Endothelial cell of umbilical vein (primary cell): ENCODE measurements at regions not wholly inside any gene's neighbourhood (a gene's known extent, or its start where the extent isn't known, plus 50 kb on each side); places are given as distances from the start of the nearest gene placed in this dataset.

Experiments used
- BruUV-seq: library from RNA; stranded (reverse); fragments of 400-500 nt; replicated peaks from 2 replicates; lab custom pipeline; 2021; lab: Mats Ljungman, UMichigan
- CTCF ChIA-PET: fragments of 300-600, 350-600 bp; sonication (Branson Sonifier 250); formaldehyde crosslinking; loops from one replicate; lab custom pipeline; 2021; ENCODE audit warnings: antibody characterized with exemption, inconsistent platforms; lab: Charles Lee
- POLR2A ChIA-PET: fragments of 300-600, 350-600 bp; sonication (Branson Sonifier 250); formaldehyde crosslinking; loops from one replicate; lab custom pipeline; 2021; ENCODE audit warnings: antibody characterized with exemption, inconsistent platforms; lab: Charles Lee
- DNase-seq: peaks from one replicate; pipeline ENCODE4 v3.0.0-alpha.2; 2011; ENCODE audit warnings: low read depth, low spot score
- FAIRE-seq: peaks from 2 replicates; lab custom pipeline; 2011; peaks lifted over from hg19 to GRCh38; lab: Jason Lieb, UNC
- H2AFZ ChIP-seq: 2 replicates; pipeline ENCODE4 v1.6.0; 2012; ENCODE audit warnings: low read depth, low read length, control low read depth, inconsistent platforms
- H3K27ac ChIP-seq: 2 replicates; pipeline ENCODE4 v1.5.1; 2011; ENCODE audit warnings: low read depth, mild to moderate bottlenecking, control low read depth, low read length, moderate library complexity; ENCODE audit not compliant: insufficient read depth
- H3K27me3 ChIP-seq, 2 experiments: 2 replicates each; pipeline versions ENCODE4 v1.6.0 to v1.6.1; 2011; ENCODE audit warnings: low read length in 2 of 2, mixed read lengths in 1 of 2; ENCODE audit not compliant: control insufficient read depth in 2 of 2, insufficient read depth in 2 of 2
- H3K36me3 ChIP-seq, 2 experiments: 2 replicates in 1 of 2; 3 replicates in 1 of 2; pipeline ENCODE4 v1.5.1; 2011; ENCODE audit warnings: low read length in 2 of 2, mild to moderate bottlenecking in 1 of 2, moderate library complexity in 1 of 2; ENCODE audit not compliant: control insufficient read depth in 2 of 2, insufficient read depth in 2 of 2; ENCODE audit errors: extremely low read depth in 1 of 2
- H3K4me1 ChIP-seq: 3 replicates; pipeline ENCODE4 v1.5.1; 2011; ENCODE audit warnings: mild to moderate bottlenecking, low read length; ENCODE audit not compliant: control insufficient read depth, insufficient read depth; ENCODE audit errors: extremely low read depth
- H3K4me2 ChIP-seq: 2 replicates; pipeline ENCODE4 v1.6.1; 2011; ENCODE audit warnings: low read length, control low read depth, mixed read lengths; ENCODE audit not compliant: insufficient read depth
- H3K4me3 ChIP-seq, 3 experiments: fragments of 200-600 bp in 1 of 3; sonication (generic), shearing (Covaris generic) in 1 of 3; replicated peaks in 1 of 3; 2 replicates each; pipeline ENCODE4 v1.5.1; 2011 to 2016; ENCODE audit warnings: control low read depth in 3 of 3, low read length in 3 of 3, mild to moderate bottlenecking in 2 of 3, inconsistent platforms in 1 of 3, low read depth in 1 of 3, moderate library complexity in 1 of 3; ENCODE audit not compliant: insufficient read depth in 1 of 3
- H3K79me2 ChIP-seq: 2 replicates; pipeline ENCODE4 v1.6.0; 2012; ENCODE audit warnings: low read length, inconsistent platforms; ENCODE audit not compliant: control insufficient read depth, insufficient read depth
- H3K9ac ChIP-seq: replicated peaks from 2 replicates; pipeline ENCODE3; 2011; ENCODE audit warnings: low read length, control low read depth; ENCODE audit not compliant: insufficient read depth; ENCODE audit errors: extremely low read depth
- H3K9me1 ChIP-seq: replicated peaks from 3 replicates; pipeline ENCODE4 v1.6.0; 2011; ENCODE audit warnings: mild to moderate bottlenecking, low read length; ENCODE audit not compliant: control insufficient read depth, insufficient read depth; ENCODE audit errors: extremely low read depth
- H3K9me3 ChIP-seq: replicated peaks from 2 replicates; pipeline ENCODE4 v1.5.1; 2012; ENCODE audit warnings: low read length, inconsistent platforms; ENCODE audit not compliant: control insufficient read depth, insufficient read depth
- H4K20me1 ChIP-seq: replicated peaks from 2 replicates; pipeline ENCODE3; 2011; ENCODE audit warnings: mild to moderate bottlenecking, low read length; ENCODE audit not compliant: control insufficient read depth, insufficient read depth; ENCODE audit errors: extremely low read depth
- EZH2 ChIP-seq: IDR thresholded peaks from 2 replicates; pipeline ENCODE4 v1.6.1; 2012; ENCODE audit warnings: borderline replicate concordance, low read depth, mild to moderate bottlenecking, moderate library complexity, low read length, inconsistent platforms; ENCODE audit not compliant: severe bottlenecking
- FOS ChIP-seq: IDR thresholded peaks from 2 replicates; pipeline ENCODE4 v1.6.1; 2011; ENCODE audit warnings: mild to moderate bottlenecking, low read length, moderate library complexity, borderline replicate concordance; ENCODE audit not compliant: insufficient read depth
- GATA2 ChIP-seq: IDR thresholded peaks from 2 replicates; pipeline ENCODE4 v1.7.0; 2011; ENCODE audit warnings: low read depth, mild to moderate bottlenecking, moderate library complexity, mixed read lengths, low read length; ENCODE audit not compliant: insufficient read length, insufficient read depth
- JUN ChIP-seq: IDR thresholded peaks from 2 replicates; pipeline ENCODE4 v1.6.1; 2011; ENCODE audit warnings: borderline replicate concordance, low read depth; ENCODE audit not compliant: insufficient read length, insufficient read depth
- MYC ChIP-seq: IDR thresholded peaks from one replicate; pipeline ENCODE4 v1.6.1; 2011; ENCODE audit warnings: mild to moderate bottlenecking, low read depth, low read length
- dilution Hi-C: fragments of 300-500 bp; cut with MboI; formaldehyde crosslinking; loops from one replicate; pipeline ENCODE4 v1.15.0; 2019; ENCODE audit warnings: low sequenced_read_pairs; ENCODE audit not compliant: extremely low pct_ligation_motif_present
- intact Hi-C: fragments of 100-400 bp; cut with micrococcal nuclease; formaldehyde crosslinking; loops from one replicate; pipeline ENCODE4 v1.10.0; 2022
- TF ChIP-seq, protein P1 (sequence below), 2 donors: IDR thresholded peaks; 1 replicate in 1 of 2; 2 replicates in 1 of 2; pipeline ENCODE4 v1.5.1; 2011; ENCODE audit warnings: low read length in 2 of 2, mild to moderate bottlenecking in 2 of 2, moderate library complexity in 2 of 2, control low read depth in 1 of 2, inconsistent platforms in 1 of 2, low read depth in 1 of 2; ENCODE audit not compliant: insufficient read depth in 1 of 2; ENCODE audit errors: extremely low read depth in 1 of 2
- TF ChIP-seq, protein P2 (sequence below): IDR thresholded peaks from 2 replicates; pipeline ENCODE4 v1.6.1; 2011; ENCODE audit not compliant: insufficient read depth, insufficient read length

DNA sequence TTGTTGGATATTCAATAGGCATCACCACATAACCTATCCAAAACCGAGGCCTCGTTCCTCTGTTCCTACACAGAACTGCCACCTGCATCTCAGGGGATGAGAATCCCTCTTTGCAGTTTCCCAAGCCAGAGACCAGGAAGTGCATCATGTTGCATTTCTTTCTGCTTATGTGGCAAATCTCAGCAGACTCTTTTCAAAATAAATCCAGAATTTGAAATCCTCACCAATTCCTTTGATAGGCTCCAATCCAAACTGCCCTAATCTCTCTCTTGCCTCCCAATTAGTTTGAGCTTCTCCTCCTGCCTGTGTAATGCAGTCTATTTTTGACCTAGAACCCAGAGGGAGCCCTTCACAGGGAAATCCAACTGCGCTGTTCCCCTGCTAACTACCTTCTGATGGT is 215.5 kb downstream of the RNF144A start:
- no peak for DNase-seq
- no peaks in the 10 kb centered on the region for H4K20me1 ChIP-seq
- H3K9me3 ChIP-seq = no peaks in the 10 kb centered on the region
- no peak overlapping the region for H2AFZ ChIP-seq
- no peaks in the 10 kb centered on the region for H3K36me3 ChIP-seq
- POLR2A ChIA-PET = no interaction called here
- no peak overlapping the region for H3K4me2 ChIP-seq
- no peak overlapping the region for H3K9ac ChIP-seq
- intact Hi-C loops = no loop called here
- TF ChIP-seq, protein P1, sequence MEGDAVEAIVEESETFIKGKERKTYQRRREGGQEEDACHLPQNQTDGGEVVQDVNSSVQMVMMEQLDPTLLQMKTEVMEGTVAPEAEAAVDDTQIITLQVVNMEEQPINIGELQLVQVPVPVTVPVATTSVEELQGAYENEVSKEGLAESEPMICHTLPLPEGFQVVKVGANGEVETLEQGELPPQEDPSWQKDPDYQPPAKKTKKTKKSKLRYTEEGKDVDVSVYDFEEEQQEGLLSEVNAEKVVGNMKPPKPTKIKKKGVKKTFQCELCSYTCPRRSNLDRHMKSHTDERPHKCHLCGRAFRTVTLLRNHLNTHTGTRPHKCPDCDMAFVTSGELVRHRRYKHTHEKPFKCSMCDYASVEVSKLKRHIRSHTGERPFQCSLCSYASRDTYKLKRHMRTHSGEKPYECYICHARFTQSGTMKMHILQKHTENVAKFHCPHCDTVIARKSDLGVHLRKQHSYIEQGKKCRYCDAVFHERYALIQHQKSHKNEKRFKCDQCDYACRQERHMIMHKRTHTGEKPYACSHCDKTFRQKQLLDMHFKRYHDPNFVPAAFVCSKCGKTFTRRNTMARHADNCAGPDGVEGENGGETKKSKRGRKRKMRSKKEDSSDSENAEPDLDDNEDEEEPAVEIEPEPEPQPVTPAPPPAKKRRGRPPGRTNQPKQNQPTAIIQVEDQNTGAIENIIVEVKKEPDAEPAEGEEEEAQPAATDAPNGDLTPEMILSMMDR (IDR thresholded peaks at IDR 0.05; ENCODE audit: extremely low read depth in 1 of 2, insufficient read depth in 1 of 2, low read depth in 1 of 2, low read length in 2 of 2) = no peak
- no peak for TF ChIP-seq MYC
- TF ChIP-seq, protein P2, sequence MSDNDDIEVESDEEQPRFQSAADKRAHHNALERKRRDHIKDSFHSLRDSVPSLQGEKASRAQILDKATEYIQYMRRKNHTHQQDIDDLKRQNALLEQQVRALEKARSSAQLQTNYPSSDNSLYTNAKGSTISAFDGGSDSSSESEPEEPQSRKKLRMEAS = no peak
- no peak for TF ChIP-seq GATA2
- no peak for TF ChIP-seq FOS
- TF ChIP-seq JUN = no peak
- no peak for FAIRE-seq
- no peaks in the 10 kb centered on the region for H3K9me1 ChIP-seq
- H3K4me3 ChIP-seq = no peak overlapping the region
- dilution Hi-C loops = no loop called here
- CTCF ChIA-PET = no interaction called here
- BruUV-seq = no TSS peak
- H3K27ac ChIP-seq = no peak overlapping the region
- no peaks in the 10 kb centered on the region for H3K27me3 ChIP-seq
- no peaks in the 10 kb centered on the region for H3K4me1 ChIP-seq
- H3K79me2 ChIP-seq = no peaks in the 10 kb centered on the region

DNA sequence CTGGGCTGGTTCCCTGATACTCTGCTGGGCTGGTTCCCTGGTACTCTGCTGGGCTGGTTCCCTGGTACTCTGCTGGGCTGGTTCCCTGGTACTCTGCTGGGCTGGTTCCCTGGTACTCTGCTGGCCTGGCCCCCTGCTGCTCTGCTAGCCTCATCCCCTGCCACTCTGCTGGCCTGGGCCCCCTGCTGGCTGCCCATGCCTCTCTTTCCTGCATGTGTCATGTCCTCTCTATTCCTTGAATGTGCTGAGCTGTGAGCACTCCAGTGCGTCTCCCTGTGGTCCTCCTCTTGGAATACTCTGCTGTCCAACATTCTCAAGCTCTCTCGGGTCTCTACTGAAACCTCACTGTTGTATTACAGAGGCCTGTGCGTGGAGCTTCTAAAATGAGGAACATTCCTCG is 216.3 kb downstream of the RNF144A start:
- Histone ChIP-seq H3K9me3 (no peaks in the 10 kb centered on the region), H3K4me3 (no peak overlapping the region), H3K27ac (no peak overlapping the region), H3K4me1 (no peaks in the 10 kb centered on the region), H3K27me3 (no peaks in the 10 kb centered on the region), H2AFZ (no peak overlapping the region), H3K4me2 (no peak overlapping the region), H4K20me1 (no peaks in the 10 kb centered on the region), H3K9ac (no peak overlapping the region), H3K36me3 (no peaks in the 10 kb centered on the region), H3K79me2 (no peaks in the 10 kb centered on the region), H3K9me1 (no peaks in the 10 kb centered on the region)
- no peak for DNase-seq
- POLR2A ChIA-PET = no interaction called here
- BruUV-seq = no TSS peak
- TF ChIP-seq EZH2 = no peak
- TF ChIP-seq, protein P1 (IDR thresholded peaks at IDR 0.05; ENCODE audit: extremely low read depth in 1 of 2, insufficient read depth in 1 of 2, low read depth in 1 of 2, low read length in 2 of 2) = no peak
- intact Hi-C loops = no loop called here
- CTCF ChIA-PET = no interaction called here
- dilution Hi-C loops = no loop called here
- no peak for FAIRE-seq
